ENCODE measurements at regions not wholly inside any gene's neighbourhood (a gene's known extent, or its start where the extent isn't known, plus 50 kb on each side); places are given as distances from the start of the nearest gene placed in this dataset.

GRCh38 chr4:8710946-8711345 lies 118.4 kb downstream of the CPZ start:
- no peak for DNase-seq

GRCh38 chr4:8710416-8710815 lies 117.9 kb downstream of the CPZ start:
- DNase-seq, result no peak

- DNase-seq, result no peak
Observed at GRCh38 chr4:8709729-8710360, 117.3 kb downstream of the CPZ start.

GRCh38 chr4:8709050-8709728 lies 116.6 kb downstream of the CPZ start:
- DNase-seq, result no peak

- no peak for DNase-seq
Observed at GRCh38 chr4:8708401-8709021, 115.9 kb downstream of the CPZ start.

GRCh38 chr4:8707045-8707781 lies 114.6 kb downstream of the CPZ start:
- DNase-seq, result no peak

- no peak for DNase-seq
Observed at GRCh38 chr4:8706216-8707044, 113.9 kb downstream of the CPZ start.

GRCh38 chr4:8705161-8706145 lies 112.9 kb downstream of the CPZ start:
- DNase-seq, result no peak

GRCh38 chr4:8704632-8705031 lies 112.1 kb downstream of the CPZ start:
- no peak for DNase-seq

GRCh38 chr4:8703857-8704495 lies 111.4 kb downstream of the CPZ start:
- DNase-seq, result no peak

GRCh38 chr4:8703401-8703696 lies 110.8 kb downstream of the CPZ start:
- DNase-seq, result no peak

- DNase-seq, result no peak
Observed at GRCh38 chr4:8702516-8703400, 110.2 kb downstream of the CPZ start.

GRCh38 chr4:8702020-8702495 lies 109.5 kb downstream of the CPZ start:
- DNase-seq, result no peak

GRCh38 chr4:8701126-8702019 lies 108.8 kb downstream of the CPZ start:
- no peak for DNase-seq

GRCh38 chr4:8700531-8700930 lies 108.0 kb downstream of the CPZ start:
- DNase-seq, result no peak

- no peak for DNase-seq
Observed at GRCh38 chr4:8699479-8700145, 107.0 kb downstream of the CPZ start.

- DNase-seq, result no peak
Observed at GRCh38 chr4:8699063-8699385, 106.5 kb downstream of the CPZ start.
